ENCODE measurements at regions not wholly inside any gene's neighbourhood (a gene's known extent, or its start where the extent isn't known, plus 50 kb on each side); places are given as distances from the start of the nearest gene placed in this dataset.

DNA sequence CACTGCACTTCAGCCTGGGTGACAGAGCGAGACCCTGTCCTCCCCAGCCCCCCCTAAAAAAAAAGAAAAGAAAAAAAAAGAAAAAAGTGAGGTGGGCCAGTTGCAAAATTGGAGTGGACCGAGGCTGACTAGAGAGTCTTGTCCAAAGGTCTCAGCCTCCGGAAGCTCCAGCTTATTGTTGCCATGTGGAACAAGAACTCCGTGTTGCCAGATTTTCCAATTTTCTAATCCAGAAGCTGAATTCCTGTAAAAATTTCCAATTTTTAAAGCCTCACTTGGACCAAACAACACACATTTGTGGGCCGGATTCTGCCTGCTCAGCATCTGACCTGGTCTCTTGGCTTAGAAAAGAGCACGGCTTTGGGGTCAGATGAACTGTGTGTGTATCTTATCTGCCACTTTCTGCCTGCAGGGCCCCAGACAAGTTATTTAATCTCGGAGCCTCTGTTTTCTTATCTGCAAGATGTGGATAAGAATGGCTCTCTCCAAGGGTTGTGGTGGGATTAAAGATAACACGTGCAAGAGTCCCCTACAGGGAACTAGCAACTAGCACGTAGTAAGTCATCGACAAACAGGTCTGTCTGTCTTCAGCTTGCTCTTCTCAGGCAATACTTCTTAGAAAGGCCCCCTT, 73.7 kb upstream of the TLE3 start:
- Histone ChIP-seq H3K27me3 (no peaks in the 10 kb centered on the region), H3K9me3 (no peaks in the 10 kb centered on the region), H3K36me3 (no peaks in the 10 kb centered on the region), H3K4me3 (no peak overlapping the region), H3K4me1 (no peaks in the 10 kb centered on the region), H3K27ac (no peak overlapping the region)
- intact Hi-C loops (cut with DNase I) = no loop called here
- no peak for ATAC-seq
- no peak for DNase-seq
- TF ChIP-seq, protein P1, sequence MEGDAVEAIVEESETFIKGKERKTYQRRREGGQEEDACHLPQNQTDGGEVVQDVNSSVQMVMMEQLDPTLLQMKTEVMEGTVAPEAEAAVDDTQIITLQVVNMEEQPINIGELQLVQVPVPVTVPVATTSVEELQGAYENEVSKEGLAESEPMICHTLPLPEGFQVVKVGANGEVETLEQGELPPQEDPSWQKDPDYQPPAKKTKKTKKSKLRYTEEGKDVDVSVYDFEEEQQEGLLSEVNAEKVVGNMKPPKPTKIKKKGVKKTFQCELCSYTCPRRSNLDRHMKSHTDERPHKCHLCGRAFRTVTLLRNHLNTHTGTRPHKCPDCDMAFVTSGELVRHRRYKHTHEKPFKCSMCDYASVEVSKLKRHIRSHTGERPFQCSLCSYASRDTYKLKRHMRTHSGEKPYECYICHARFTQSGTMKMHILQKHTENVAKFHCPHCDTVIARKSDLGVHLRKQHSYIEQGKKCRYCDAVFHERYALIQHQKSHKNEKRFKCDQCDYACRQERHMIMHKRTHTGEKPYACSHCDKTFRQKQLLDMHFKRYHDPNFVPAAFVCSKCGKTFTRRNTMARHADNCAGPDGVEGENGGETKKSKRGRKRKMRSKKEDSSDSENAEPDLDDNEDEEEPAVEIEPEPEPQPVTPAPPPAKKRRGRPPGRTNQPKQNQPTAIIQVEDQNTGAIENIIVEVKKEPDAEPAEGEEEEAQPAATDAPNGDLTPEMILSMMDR (IDR thresholded peaks at IDR 0.05) = no peak

DNA sequence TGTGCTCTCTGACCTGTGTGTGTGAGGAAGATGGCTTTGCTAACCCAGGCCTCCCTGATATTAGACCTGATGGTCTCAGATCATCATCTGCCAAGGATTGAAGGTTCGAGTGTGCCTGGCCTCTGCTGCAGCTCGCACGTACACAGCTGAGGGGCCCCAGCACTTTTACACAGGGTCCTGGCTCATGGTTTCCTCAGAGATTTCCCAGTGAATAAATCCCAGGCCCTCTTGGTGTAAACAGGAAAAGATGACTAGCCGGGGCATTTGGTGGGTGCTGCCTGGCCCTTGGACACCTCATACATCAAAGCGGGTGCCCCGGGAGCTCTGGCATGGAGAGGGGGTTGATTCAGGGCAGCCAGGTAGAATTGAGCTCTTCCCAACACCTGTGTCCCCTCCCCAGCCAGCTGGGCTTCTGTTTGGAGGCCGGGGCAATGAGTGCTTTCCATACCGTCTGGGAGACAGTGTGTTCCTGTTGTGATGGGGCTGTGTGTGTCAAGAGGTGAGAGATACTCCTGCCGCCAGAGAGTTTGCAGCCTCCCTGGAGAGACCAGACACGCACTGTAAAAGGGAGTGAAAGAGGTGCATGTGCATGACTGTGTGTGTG, 72.5 kb upstream of the TLE3 start:
- Histone ChIP-seq H3K36me3 (no peaks in the 10 kb centered on the region), H3K9me3 (no peaks in the 10 kb centered on the region), H3K27ac (no peak overlapping the region), H3K4me1 (peaks cover 0 to 7% of the 10 kb centered on the region in 2 donors), H3K4me3 (no peak overlapping the region), H3K27me3 (no peaks in the 10 kb centered on the region)
- intact Hi-C loops (cut with DNase I) = no loop called here
- no peak for ATAC-seq
- no peak for DNase-seq
- TF ChIP-seq, protein P1 (IDR thresholded peaks at IDR 0.05) = no peak

DNA sequence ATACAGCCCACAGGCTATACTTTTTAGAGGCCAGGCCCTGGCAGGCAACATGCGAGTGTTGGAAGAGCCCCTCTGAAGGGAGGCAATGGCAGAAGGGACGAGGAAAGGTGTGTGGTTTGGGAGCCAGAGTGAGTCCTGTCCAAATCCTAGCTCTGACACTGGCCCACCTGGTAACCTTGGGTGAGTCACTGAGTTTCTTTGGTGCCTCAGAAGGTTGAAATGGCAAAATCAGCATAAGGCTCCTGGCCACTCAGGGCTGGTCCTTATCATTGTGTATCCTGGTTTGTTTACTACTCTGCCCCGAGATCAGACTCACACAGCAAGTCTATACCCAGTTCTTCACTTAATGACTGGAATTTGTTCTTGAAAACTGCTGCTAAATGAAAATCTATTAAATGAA, 71.4 kb upstream of the TLE3 start:
- intact Hi-C loops (cut with DNase I) = no loop called here
- ATAC-seq = no peak
- DNase-seq = no peak
- Histone ChIP-seq H3K27me3 (no peaks in the 10 kb centered on the region), H3K4me3 (no peak overlapping the region), H3K27ac (no peak overlapping the region), H3K9me3 (no peaks in the 10 kb centered on the region), H3K4me1 (peaks cover 0 to 7% of the 10 kb centered on the region in 2 donors), H3K36me3 (no peaks in the 10 kb centered on the region)
- TF ChIP-seq, protein P1 (IDR thresholded peaks at IDR 0.05) = no peak

DNA sequence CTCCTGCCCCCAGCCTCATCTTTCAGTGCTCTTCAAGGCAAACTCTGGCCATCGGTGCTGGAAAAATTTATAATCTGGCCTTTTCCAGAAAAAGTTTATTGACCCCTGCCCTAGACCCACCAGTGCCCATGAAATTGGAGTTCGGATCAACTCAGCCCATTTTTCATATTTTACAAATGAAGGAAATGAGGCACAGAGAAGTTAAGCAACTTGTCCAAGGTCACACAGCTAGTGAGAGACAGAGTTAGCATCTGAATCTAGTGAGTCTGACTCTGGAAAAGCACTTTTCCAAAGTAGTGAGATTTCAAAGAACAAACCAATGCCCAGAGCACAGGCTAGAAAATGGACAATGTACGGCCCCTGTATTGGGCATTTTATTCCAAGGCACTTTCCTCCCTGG, 69.4 kb upstream of the TLE3 start:
- Histone ChIP-seq H3K4me3 (no peak overlapping the region), H3K9me3 (no peaks in the 10 kb centered on the region), H3K36me3 (no peaks in the 10 kb centered on the region), H3K4me1 (peaks cover 0 to 7% of the 10 kb centered on the region in 2 donors), H3K27ac (no peak overlapping the region), H3K27me3 (no peaks in the 10 kb centered on the region)
- TF ChIP-seq, protein P1 (IDR thresholded peaks at IDR 0.05) = no peak
- DNase-seq (no peak), ATAC-seq (no peak)
- intact Hi-C loops (cut with DNase I) = no loop called here

DNA sequence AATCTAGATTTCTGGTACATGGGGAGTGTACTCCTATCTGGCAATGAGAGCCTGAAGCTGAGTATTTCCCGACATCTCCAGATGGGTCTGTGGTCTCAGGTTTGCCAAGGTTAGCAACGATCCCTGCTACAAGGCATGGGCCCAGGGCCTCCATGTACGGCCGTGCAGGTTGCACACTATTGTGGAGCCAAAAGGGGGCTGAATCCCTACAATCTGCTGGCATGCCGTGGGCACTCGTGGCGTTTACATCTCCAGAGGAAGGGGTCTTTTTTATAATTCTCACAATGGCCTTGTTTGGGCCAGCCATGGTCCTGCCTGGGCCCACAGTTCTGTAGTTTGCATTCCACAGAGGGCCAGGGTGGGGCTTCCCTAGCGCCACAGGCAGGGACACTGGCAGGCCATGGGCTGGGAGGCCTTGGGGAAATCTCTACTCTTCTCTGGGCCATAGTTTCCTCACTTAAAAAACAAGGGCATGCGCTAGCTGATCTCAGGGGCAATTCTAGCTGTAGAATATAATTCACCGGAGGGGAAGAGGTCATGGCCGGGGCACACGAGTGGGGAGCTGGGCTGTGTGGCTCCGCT, 68.9 kb upstream of the TLE3 start:
- Histone ChIP-seq H3K36me3 (no peaks in the 10 kb centered on the region), H3K9me3 (no peaks in the 10 kb centered on the region), H3K27ac (no peak overlapping the region), H3K27me3 (no peaks in the 10 kb centered on the region), H3K4me1 (peaks cover 0 to 7% of the 10 kb centered on the region in 2 donors), H3K4me3 (no peak overlapping the region)
- no peak for ATAC-seq
- intact Hi-C loops (cut with DNase I) = no loop called here
- TF ChIP-seq, protein P1 (IDR thresholded peaks at IDR 0.05) = no peak
- DNase-seq = no peak
